Progenitor cell of endocrine pancreas (in vitro differentiated cells): ENCODE measurements at regions not wholly inside any gene's neighbourhood (a gene's known extent, or its start where the extent isn't known, plus 50 kb on each side); places are given as distances from the start of the nearest gene placed in this dataset.

Experiments
- DNase-seq: peaks from one replicate; pipeline ENCODE4 v3.0.0; 2021; ENCODE audit warnings: low spot score; ENCODE audit not compliant: unreplicated experiment
- H3K27ac Mint-ChIP-seq: 2 replicates; pipeline ENCODE4 v1.8.0; 2021; ENCODE audit warnings: mild to moderate bottlenecking, moderate library complexity, mixed read lengths
- H3K27me3 Mint-ChIP-seq: 2 replicates; pipeline ENCODE4 v1.8.0; 2021; ENCODE audit warnings: mixed read lengths
- H3K36me3 Mint-ChIP-seq: 2 replicates; pipeline ENCODE4 v1.8.0; 2022; ENCODE audit warnings: mixed read lengths; ENCODE audit not compliant: insufficient read depth
- H3K4me1 Mint-ChIP-seq: 2 replicates; pipeline ENCODE4 v1.8.0; 2021; ENCODE audit warnings: low read depth, mixed read lengths
- H3K4me3 Mint-ChIP-seq: 2 replicates; pipeline ENCODE4 v1.8.0; 2021; ENCODE audit warnings: low read depth, mild to moderate bottlenecking, moderate library complexity, mixed read lengths
- H3K9me3 Mint-ChIP-seq: 2 replicates; pipeline ENCODE4 v1.8.0; 2021; ENCODE audit warnings: low read depth, mixed read lengths
- TF ChIP-seq, protein P1 (sequence below): fragments of 200-600 bp; sonication (generic); IDR thresholded peaks from one replicate; pipeline ENCODE4 v1.5.0; 2021; ENCODE audit warnings: antibody characterized with exemption, mild to moderate bottlenecking; ENCODE audit not compliant: unreplicated experiment

GRCh38 chr1:11338284-11338924 lies 65.4 kb downstream of the UBIAD1 start:
- TF ChIP-seq, protein P1, sequence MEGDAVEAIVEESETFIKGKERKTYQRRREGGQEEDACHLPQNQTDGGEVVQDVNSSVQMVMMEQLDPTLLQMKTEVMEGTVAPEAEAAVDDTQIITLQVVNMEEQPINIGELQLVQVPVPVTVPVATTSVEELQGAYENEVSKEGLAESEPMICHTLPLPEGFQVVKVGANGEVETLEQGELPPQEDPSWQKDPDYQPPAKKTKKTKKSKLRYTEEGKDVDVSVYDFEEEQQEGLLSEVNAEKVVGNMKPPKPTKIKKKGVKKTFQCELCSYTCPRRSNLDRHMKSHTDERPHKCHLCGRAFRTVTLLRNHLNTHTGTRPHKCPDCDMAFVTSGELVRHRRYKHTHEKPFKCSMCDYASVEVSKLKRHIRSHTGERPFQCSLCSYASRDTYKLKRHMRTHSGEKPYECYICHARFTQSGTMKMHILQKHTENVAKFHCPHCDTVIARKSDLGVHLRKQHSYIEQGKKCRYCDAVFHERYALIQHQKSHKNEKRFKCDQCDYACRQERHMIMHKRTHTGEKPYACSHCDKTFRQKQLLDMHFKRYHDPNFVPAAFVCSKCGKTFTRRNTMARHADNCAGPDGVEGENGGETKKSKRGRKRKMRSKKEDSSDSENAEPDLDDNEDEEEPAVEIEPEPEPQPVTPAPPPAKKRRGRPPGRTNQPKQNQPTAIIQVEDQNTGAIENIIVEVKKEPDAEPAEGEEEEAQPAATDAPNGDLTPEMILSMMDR, result no peak
- Mint-ChIP-seq H3K9me3 (no peaks in the 10 kb centered on the region), H3K27ac (peak overlapping the region; percentile 42), H3K27me3 (peaks cover 14% of the 10 kb centered on the region), H3K4me3 (no peak overlapping the region), H3K36me3 (no peaks in the 10 kb centered on the region), H3K4me1 (peaks cover 16% of the 10 kb centered on the region)
- DNase-seq, result no peak

DNA sequence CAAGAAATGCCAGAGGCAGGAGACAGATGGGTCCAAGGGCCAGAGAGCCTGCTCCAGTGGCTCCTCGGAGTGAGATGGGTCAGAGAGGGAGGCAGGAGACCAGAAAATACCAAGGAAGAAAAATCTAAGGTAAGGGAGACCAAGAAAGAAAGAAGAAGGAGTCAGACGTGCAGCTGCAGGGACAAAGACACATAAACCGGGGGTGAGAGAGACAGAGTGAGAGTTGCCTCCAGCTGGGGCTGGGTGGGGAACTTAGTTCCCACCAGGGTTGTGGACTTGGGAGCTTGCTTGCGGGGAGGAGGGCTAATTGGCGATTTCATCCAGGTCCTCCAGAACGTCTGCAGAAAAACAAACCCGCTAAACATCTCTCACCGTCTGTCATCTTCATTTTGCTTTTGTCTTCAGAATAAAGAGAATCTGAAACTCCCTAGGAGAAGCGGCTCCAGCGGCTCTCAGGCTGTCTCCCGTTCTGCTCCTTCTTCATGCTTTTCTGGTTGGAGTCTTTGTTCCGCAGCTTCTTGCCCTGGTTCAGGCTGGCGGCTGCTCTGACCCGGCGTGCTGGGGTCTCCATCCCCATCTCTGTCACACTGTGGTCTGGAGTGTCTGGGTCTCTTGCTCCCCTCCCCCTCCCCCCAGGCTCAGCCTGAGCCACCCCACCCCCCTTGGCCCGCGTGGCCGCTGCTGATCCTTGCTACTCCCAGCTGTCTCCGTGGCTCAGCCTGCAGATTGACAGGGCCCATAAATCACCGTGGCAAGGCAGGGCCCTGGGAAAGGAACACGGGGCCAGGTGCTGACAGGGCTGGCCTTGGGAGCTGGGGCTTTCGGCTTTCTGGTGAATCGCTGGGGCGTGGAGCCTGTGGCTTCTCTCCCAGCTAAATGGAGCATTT lies 66.6 kb downstream of the UBIAD1 start:
- Mint-ChIP-seq H3K36me3 (no peaks in the 10 kb centered on the region), H3K27me3 (peaks cover 16% of the 10 kb centered on the region), H3K27ac (peak overlapping the region; percentile 37), H3K4me3 (no peak overlapping the region), H3K9me3 (no peaks in the 10 kb centered on the region), H3K4me1 (peaks cover 16% of the 10 kb centered on the region)
- TF ChIP-seq, protein P1, result no peak
- no peak for DNase-seq

DNA sequence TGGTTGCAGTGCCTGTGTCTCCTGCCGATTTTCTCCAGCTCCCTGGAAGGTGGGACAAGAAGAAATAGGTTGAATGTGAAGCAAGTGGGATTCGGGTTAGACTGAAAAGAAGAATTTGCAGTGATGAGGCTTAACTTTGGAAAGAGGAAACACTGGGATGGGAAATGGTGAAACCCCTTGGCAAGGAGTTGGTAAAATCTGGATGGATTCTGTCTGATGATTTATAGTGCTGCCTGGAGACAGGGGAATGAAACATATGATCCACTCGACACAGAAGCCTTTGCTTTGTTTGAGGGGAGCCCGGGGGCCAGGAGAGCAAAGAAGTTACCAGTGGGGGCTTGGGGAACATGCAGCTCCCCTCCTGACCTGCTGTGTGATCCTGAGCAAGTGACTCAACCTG lies 67.2 kb downstream of the UBIAD1 start:
- H3K9me3 Mint-ChIP-seq, result no peaks in the 10 kb centered on the region
- peaks cover 23% of the 10 kb centered on the region for H3K27me3 Mint-ChIP-seq
- DNase-seq, result no peak
- H3K27ac Mint-ChIP-seq, result no peak overlapping the region
- H3K4me3 Mint-ChIP-seq, result no peak overlapping the region
- no peaks in the 10 kb centered on the region for H3K36me3 Mint-ChIP-seq
- TF ChIP-seq, protein P1, result no peak
- H3K4me1 Mint-ChIP-seq, result peaks cover 16% of the 10 kb centered on the region

DNA sequence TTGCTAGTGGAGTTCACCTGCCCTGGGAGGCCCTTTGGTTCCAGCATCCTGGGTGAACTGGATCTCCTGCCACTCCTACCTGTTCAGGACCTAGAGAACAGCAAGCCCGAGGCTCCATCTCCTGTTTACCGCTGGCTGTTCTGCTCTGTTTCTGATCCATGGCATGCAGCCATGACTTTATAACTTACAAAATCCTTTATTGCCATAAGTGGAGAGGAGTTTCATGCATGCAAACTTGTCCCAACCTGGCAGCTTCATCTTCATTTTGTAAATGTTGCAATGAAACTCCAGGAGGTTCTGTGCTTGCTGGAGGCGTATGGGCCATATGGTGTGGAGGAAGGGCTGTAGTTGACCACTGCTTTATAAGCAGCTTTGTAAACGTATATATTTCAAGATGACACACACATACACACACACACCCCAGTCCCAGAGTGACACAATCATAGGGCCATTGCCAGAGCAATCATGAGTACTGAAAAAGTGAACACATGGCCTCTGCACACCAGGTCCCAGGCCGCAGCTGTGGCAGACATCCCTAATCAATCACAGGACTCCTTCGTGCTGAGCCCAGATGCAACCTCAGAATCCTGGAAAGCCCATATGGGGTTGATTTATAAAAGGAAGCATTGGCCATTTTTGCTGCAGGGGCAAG lies 69.0 kb downstream of the UBIAD1 start:
- peaks cover 16% of the 10 kb centered on the region for H3K4me1 Mint-ChIP-seq
- H3K9me3 Mint-ChIP-seq, result no peaks in the 10 kb centered on the region
- TF ChIP-seq, protein P1, result no peak
- no peak for DNase-seq
- H3K36me3 Mint-ChIP-seq, result no peaks in the 10 kb centered on the region
- H3K27ac Mint-ChIP-seq, result no peak overlapping the region
- peaks cover 33% of the 10 kb centered on the region for H3K27me3 Mint-ChIP-seq
- H3K4me3 Mint-ChIP-seq, result no peak overlapping the region

DNA sequence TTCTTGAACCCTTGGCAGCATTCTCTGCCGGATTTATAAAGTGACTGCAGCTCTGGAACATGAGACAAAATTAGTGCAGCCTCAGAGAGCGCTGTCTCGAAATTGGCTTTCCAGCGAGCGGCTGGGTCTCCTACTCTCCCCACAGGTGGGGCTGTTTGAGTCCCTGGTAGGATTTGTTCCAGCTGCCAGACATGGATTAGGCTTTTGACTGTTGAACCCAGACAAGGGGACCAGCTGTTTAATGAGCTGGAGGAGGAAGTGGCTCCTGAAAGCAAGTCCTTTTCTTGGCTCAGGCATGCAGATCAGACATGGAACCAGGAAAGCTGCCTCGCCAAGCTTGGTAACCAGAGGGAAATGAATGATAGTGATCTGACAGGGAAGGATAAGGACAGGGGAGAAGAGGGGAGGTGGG lies 69.6 kb downstream of the UBIAD1 start:
- Mint-ChIP-seq H3K9me3 (no peaks in the 10 kb centered on the region), H3K36me3 (no peaks in the 10 kb centered on the region), H3K4me3 (no peak overlapping the region), H3K4me1 (peaks cover 14% of the 10 kb centered on the region), H3K27me3 (peaks cover 35% of the 10 kb centered on the region), H3K27ac (no peak overlapping the region)
- DNase-seq, result no peak
- TF ChIP-seq, protein P1, result no peak
